C4-2B (cell line): ENCODE measurements at regions not wholly inside any gene's neighbourhood (a gene's known extent, or its start where the extent isn't known, plus 50 kb on each side); places are given as distances from the start of the nearest gene placed in this dataset.

Experiments used
- CTCF ChIP-seq: fragments of 450-650 bp; conservative IDR thresholded peaks from 2 replicates; pipeline ENCODE4 v1.5.1; 2017; ENCODE audit warnings: mild to moderate bottlenecking
- ZFX ChIP-seq: fragments of 450-650 bp; IDR thresholded peaks from 2 replicates; pipeline ENCODE4 v1.6.1; 2017

GRCh38 chr5:43771611-43772031 lies 168.6 kb downstream of the NNT start:
- TF ChIP-seq CTCF (no peak), ZFX (no peak)
